Muscle layer of duodenum (tissue), 2 donors: ENCODE measurements at regions not wholly inside any gene's neighbourhood (a gene's known extent, or its start where the extent isn't known, plus 50 kb on each side); places are given as distances from the start of the nearest gene placed in this dataset.

Experiments used
- H3K27ac ChIP-seq: one replicate; pipeline ENCODE4 v1.7.0; 2013; ENCODE audit warnings: mild to moderate bottlenecking, low read length
- H3K27me3 ChIP-seq: one replicate; pipeline ENCODE4 v1.7.0; 2013; ENCODE audit warnings: low read depth, mild to moderate bottlenecking, control low read depth, low read length
- H3K36me3 ChIP-seq, 2 donors: one replicate each; pipeline ENCODE4 v1.7.0; 2013; ENCODE audit warnings: low read length in 2 of 2, control low read depth in 1 of 2, mild to moderate bottlenecking in 1 of 2; ENCODE audit not compliant: insufficient read depth in 2 of 2, control insufficient read depth in 1 of 2
- H3K4me1 ChIP-seq, 2 donors: one replicate each; pipeline ENCODE4 v1.7.0; 2013; ENCODE audit warnings: low read length in 2 of 2, mild to moderate bottlenecking in 2 of 2, control low read depth in 1 of 2, moderate library complexity in 1 of 2; ENCODE audit not compliant: insufficient read depth in 2 of 2, control insufficient read depth in 1 of 2
- H3K4me3 ChIP-seq, 2 donors: one replicate each; pipeline ENCODE4 v1.7.0; 2013; ENCODE audit warnings: low read length in 2 of 2, low read depth in 1 of 2, mild to moderate bottlenecking in 1 of 2
- H3K9me3 ChIP-seq, 2 donors: one replicate each; pipeline ENCODE4 v1.7.0; 2013; ENCODE audit warnings: low read length in 2 of 2, control low read depth in 1 of 2, mild to moderate bottlenecking in 1 of 2; ENCODE audit not compliant: control insufficient read depth in 1 of 2
- donor health status: healthy.

GRCh38 chr11:104620991-104621390 lies 277.3 kb downstream of the CASP12 start:
- peaks cover 0 to 3% of the 10 kb centered on the region in 2 donors for H3K9me3 ChIP-seq
- no peak overlapping the region for H3K27ac ChIP-seq
- H3K4me3 ChIP-seq = no peak overlapping the region
- no peaks in the 10 kb centered on the region for H3K36me3 ChIP-seq
- H3K4me1 ChIP-seq = no peaks in the 10 kb centered on the region
- H3K27me3 ChIP-seq = no peaks in the 10 kb centered on the region

GRCh38 chr11:104619751-104620150 lies 278.5 kb downstream of the CASP12 start:
- no peak overlapping the region for H3K27ac ChIP-seq
- H3K27me3 ChIP-seq = no peaks in the 10 kb centered on the region
- no peaks in the 10 kb centered on the region for H3K4me1 ChIP-seq
- no peaks in the 10 kb centered on the region for H3K36me3 ChIP-seq
- H3K9me3 ChIP-seq = peaks cover 0 to 3% of the 10 kb centered on the region in 2 donors
- H3K4me3 ChIP-seq = no peak overlapping the region

GRCh38 chr11:104618954-104619353 lies 279.3 kb downstream of the CASP12 start:
- no peak overlapping the region for H3K4me3 ChIP-seq
- H3K27me3 ChIP-seq = no peaks in the 10 kb centered on the region
- H3K27ac ChIP-seq = no peak overlapping the region

GRCh38 chr11:104614961-104615360 lies 283.3 kb downstream of the CASP12 start:
- H3K4me1 ChIP-seq = peaks cover 2 to 3% of the 10 kb centered on the region in 2 donors
- peaks cover 0 to 3% of the 10 kb centered on the region in 2 donors for H3K9me3 ChIP-seq
- no peak overlapping the region for H3K4me3 ChIP-seq
- H3K36me3 ChIP-seq = no peaks in the 10 kb centered on the region
- no peak overlapping the region for H3K27ac ChIP-seq
- no peaks in the 10 kb centered on the region for H3K27me3 ChIP-seq

More at GRCh38 chr11:104618954-104619353, 279.3 kb downstream of the CASP12 start:
- peaks cover 0 to 3% of the 10 kb centered on the region in 2 donors for H3K9me3 ChIP-seq
- no peaks in the 10 kb centered on the region for H3K36me3 ChIP-seq
- H3K4me1 ChIP-seq = no peaks in the 10 kb centered on the region

GRCh38 chr11:104614117-104614680 lies 284.1 kb downstream of the CASP12 start:
- no peaks in the 10 kb centered on the region for H3K27me3 ChIP-seq
- peaks cover 0 to 3% of the 10 kb centered on the region in 2 donors for H3K9me3 ChIP-seq
- H3K36me3 ChIP-seq = no peaks in the 10 kb centered on the region
- H3K4me3 ChIP-seq = no peak overlapping the region
- H3K27ac ChIP-seq = no peak overlapping the region
- H3K4me1 ChIP-seq = peaks cover 8 to 10% of the 10 kb centered on the region in 2 donors

GRCh38 chr11:104610635-104611034 lies 287.6 kb downstream of the CASP12 start:
- Histone ChIP-seq H3K27me3 (no peaks in the 10 kb centered on the region), H3K36me3 (no peaks in the 10 kb centered on the region), H3K4me1 (peaks cover 8 to 11% of the 10 kb centered on the region in 2 donors), H3K4me3 (no peak overlapping the region), H3K27ac (no peak overlapping the region), H3K9me3 (no peaks in the 10 kb centered on the region)

- H3K27me3 ChIP-seq = no peaks in the 10 kb centered on the region
- no peaks in the 10 kb centered on the region for H3K9me3 ChIP-seq
- peak overlapping the region; percentile 5 for H3K27ac ChIP-seq
- H3K4me3 ChIP-seq = no peak overlapping the region
- no peaks in the 10 kb centered on the region for H3K36me3 ChIP-seq
- peaks cover 8 to 11% of the 10 kb centered on the region in 2 donors for H3K4me1 ChIP-seq
Measured at GRCh38 chr11:104609311-104610085, 288.8 kb downstream of the CASP12 start.

GRCh38 chr11:104602643-104603042 lies 295.6 kb downstream of the CASP12 start:
- Histone ChIP-seq H3K4me3 (no peak overlapping the region), H3K36me3 (no peaks in the 10 kb centered on the region), H3K4me1 (no peaks in the 10 kb centered on the region), H3K9me3 (peaks cover 0 to 3% of the 10 kb centered on the region in 2 donors), H3K27me3 (no peaks in the 10 kb centered on the region), H3K27ac (no peak overlapping the region)

GRCh38 chr11:104594228-104594958 lies 303.9 kb downstream of the CASP12 start:
- H3K4me1 ChIP-seq = no peaks in the 10 kb centered on the region
- no peaks in the 10 kb centered on the region for H3K27me3 ChIP-seq
- H3K36me3 ChIP-seq = no peaks in the 10 kb centered on the region
- H3K9me3 ChIP-seq = no peaks in the 10 kb centered on the region
- H3K27ac ChIP-seq = no peak overlapping the region
- no peak overlapping the region for H3K4me3 ChIP-seq

GRCh38 chr11:104588970-104589369 lies 309.3 kb downstream of the CASP12 start:
- H3K27me3 ChIP-seq = no peaks in the 10 kb centered on the region
- H3K4me1 ChIP-seq = no peaks in the 10 kb centered on the region
- no peak overlapping the region for H3K4me3 ChIP-seq
- H3K27ac ChIP-seq = no peak overlapping the region
- no peaks in the 10 kb centered on the region for H3K36me3 ChIP-seq
- H3K9me3 ChIP-seq = no peaks in the 10 kb centered on the region

GRCh38 chr11:104588446-104588845 lies 309.8 kb downstream of the CASP12 start:
- H3K9me3 ChIP-seq = no peaks in the 10 kb centered on the region
- H3K4me1 ChIP-seq = no peaks in the 10 kb centered on the region
- no peak overlapping the region for H3K27ac ChIP-seq
- no peak overlapping the region for H3K4me3 ChIP-seq
- no peaks in the 10 kb centered on the region for H3K36me3 ChIP-seq
- no peaks in the 10 kb centered on the region for H3K27me3 ChIP-seq
